Activated T-cell treated with anti-CD3 and anti-CD28 coated beads, Interleukin-2, amount 50 U/mL, for 1 hour (primary cell): ENCODE measurements at regions not wholly inside any gene's neighbourhood (a gene's known extent, or its start where the extent isn't known, plus 50 kb on each side); places are given as distances from the start of the nearest gene placed in this dataset.

ENCODE experiments used
- DNase-seq: peaks from one replicate; pipeline ENCODE4 v3.0.0-alpha.2; 2020

DNA sequence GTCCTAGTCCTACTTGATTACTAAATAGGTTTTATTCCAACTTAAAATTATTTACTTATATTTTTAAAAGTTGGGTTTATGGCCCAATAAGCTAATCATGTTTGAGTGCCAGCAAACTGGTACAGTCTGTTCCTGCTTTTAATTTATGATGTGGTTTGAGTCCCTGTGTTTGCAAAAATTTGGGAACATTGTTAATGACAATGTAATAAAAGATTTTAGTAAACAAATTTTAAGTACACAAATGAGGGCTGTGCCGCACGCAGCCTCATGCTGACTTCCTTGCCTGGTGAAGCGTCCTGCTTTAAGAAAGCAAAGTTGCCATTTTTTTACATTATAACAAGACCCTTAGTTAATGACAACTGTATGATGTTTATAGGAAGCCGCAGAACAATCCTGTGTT lies 96.8 kb upstream of the MAP1B start:
- no peak for DNase-seq

DNA sequence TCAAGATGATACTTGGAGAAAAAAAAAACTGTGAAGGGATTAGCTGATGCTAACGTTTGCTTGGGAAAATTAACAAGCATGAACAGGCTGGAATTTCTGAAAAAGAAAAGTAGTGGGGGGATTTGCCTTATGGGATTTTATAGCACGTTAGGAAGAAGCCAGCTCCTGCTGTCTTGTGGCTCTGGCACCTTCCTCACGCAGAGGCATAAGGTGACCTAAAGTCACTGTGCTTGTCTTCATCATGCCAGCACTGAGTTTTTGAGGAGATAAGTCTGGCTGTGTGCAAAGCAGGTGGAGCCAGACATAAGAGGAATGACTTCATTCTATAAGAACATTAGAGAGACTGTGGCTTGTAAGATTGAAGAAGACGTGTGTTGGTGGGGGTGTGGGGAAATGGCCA lies 94.4 kb upstream of the MAP1B start:
- DNase-seq, result no peak

DNA sequence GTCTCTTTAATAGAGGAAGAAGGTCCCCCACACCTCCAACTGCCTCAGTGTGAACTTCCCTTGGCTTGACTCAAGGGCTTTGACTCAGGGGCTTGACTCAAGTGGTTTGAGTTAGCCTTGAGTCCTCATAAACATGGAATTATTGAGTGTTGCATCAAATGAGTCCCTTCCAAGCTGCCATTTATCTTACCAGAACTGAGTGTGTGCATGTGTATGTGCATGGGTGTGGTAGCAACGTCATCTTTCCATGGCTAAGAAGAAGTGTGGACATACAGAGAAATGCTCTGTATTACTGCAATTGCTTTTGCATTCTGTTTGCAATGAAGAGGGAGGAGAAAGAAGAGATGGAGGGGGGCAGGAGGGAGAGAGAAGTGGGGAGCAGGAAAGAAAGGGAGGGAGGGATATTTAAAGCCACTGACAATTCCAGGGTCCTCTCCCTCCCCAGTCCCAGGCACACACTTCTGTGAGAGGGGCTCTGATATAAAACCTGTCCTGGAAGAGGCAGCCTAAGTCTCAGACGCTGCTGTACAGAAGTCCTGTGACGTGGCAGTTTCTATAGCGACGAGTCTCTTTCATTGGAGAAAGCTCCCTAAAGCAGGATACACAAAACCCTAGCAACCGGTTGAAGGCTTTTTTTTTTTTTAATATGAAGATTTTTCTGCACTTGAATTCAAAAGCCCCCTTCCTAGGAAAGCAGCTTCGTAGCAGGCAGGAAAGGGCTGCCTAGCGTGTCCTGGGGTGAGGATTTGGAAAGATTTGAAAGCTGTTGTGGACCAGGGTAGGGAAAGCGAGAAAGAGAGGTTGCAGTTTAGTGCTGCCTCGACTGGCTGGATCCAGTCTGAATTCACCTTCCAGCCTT lies 93.3 kb upstream of the MAP1B start:
- DNase-seq, result no peak

DNA sequence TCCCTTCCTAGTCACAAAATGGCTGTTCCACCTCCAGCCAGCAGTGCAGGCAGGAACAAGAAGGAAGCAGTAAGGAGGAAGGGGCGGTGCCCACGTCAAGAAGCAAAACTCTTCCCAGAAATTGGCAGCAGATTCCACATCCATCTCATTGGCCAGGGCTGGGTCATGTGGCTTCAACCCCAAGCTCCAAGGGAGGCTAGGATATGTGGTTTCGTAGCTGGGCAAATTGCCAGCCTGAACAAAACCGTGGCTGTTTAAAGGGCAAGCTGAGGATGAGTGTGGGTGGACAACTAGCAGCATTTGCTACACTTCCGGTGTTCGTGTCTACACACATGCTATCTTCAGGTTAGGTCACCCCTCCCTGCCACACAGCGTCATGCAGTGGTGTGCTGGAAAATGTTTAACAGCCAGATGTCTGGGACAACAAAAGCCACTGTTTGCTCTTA lies 92.1 kb upstream of the MAP1B start:
- DNase-seq, result no peak

DNA sequence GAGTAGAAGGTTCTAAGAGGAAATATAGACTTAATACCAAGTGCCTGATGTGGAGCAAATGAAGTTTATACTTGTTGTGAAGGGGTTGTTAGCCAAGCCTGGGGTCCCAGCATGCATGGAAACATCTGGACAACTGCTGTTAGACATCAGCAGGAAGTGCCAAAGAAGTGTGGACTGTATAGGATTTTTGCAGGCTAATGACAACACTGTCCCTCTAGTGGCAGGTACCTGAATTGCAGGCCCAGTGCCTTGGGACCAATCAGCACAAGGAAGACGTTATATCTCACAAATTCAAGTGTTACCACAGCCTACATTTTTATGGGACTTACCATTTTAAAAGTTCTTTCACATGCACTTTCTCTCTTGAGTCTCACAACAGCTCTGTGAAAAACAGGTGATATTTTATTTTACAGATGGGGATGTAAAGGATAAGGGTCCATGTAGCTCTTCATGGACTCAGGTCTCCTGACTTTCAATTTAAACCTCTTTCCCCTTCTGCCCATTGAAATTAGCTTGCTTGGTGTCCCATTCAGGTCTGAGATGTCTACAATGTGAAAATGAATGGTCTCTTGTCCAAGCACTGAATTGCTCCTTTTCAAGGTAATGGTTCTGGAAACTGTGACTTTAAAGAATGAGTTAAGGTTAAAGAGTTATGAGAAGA lies 89.0 kb upstream of the MAP1B start:
- peak; percentile 53 for DNase-seq

DNA sequence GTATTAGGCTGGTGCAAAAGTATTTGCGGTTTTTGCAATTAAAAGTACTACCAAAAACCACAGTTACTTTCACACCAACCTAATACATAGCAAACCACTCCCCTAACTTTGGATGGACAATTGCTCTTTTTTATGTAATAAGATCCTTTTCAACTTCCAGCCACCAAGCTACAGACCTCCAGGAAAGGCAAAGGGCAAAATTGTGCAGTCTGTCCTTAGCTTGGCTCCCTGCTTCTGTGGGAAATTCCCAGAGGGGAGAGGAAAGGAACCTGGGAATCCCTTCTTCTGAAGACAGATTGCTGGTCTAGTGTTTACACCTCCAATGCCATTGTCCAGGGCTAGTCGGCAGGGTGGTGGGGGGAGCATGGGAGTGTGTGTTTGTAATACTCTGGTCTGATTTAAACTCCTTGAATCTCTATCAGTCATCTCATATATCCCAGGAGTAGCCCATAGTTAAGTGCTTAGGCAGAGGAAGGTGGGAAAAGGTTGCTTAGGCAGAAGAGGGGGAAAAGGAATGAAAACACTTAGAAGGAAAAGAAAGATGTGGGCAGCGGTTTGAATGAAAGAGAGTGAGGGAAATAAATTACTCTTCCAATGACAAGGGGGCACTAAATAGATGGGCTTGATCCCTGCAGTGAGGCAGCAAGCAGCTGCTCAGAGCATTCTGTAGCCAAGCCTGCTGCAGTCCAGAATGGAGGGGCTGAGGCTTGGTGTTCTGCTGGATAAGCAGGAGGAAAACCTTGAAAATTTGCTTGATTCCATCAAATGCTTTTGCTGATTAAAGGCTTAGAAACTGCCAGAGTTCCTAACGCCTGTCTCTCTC lies 86.9 kb upstream of the MAP1B start:
- DNase-seq, result no peak

DNA sequence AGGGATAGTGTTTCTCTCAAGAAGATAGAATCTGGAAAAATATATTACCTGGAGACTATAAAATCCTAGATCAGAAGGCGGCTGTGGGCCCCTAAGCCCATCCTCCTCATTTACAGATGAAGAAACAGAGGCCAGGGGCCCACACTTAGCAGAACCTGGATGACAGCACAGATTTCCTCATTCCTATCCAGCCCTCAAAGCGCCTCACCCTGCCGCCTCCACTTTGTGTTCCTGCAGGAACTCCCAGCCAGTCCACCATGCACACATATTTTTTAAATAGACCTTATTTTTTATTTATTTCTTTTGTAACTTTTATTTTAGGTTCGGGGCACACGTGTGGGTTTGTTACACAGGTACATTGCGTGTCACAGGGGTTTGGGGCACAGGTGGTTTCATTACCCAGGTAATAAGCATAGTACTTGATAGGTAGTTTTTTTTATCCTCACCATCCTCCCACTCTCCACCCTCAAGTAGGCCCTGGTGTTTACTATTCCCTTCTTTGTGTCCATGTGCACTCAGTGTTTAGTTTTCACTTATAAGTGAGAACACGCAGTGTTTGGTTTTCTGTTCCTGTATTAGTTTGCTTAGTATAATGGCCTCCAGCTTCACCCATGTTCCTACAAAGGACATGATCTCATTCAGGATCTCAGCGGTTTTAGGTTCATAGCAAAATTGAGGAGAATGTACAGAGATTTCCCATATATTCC lies 85.5 kb upstream of the MAP1B start:
- no peak for DNase-seq

DNA sequence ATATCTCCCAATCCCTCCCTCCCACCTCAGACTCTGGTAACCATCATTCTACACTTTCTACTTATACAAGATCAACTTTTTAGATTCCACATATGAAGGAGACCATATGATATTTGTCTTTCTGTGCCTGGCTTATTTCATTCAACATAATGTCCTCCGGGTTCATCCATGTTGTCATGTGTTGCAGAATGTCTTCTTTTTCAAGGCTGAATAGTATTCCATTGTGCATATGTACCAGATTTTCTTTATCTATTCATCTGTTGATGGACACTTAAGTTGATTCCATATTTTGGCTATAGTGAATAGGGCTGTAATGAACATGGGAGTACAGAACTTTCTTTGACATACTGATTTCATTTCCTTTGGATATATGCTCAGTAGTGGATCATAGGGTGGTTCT lies 78.9 kb upstream of the MAP1B start:
- DNase-seq, result no peak

DNA sequence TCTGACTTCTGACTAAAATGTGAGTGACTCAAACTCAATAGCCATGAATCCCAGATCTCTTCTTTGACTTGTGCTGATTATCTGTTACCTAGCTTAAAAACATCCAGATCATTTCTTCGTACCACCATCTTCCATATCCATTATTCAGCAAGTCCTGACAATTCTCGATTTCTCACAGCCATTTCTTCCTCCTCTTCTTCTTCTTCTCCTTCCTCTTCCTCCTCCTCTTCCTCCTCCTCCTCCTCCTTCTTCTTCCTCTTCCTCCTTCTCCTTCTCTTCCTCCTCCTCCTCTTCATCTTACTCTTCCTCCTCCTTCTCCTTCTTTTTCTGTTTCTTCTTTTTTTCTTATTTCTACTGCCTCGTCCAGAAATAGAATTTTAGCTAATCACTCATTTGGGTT lies 77.0 kb upstream of the MAP1B start:
- DNase-seq, result no peak

DNA sequence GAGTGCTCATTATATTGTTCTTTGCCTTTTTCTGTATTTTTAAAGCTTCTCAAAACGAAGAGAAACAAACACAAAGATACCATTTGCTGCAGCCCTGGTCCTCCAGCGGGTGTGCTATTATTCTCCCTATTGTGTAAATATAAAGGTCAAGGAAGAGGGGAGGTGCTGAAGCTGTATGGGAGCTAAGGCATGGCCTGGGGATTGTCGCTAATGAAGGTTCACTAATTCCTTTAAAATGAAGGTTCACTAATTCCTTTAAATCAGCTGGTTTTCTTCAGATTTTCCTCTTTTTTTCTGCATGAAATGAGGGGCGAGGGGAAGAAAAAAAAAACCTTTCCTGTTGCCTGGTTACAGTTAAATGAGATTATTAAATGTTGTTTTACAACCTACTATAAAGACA lies 74.5 kb upstream of the MAP1B start:
- DNase-seq, result no peak

DNA sequence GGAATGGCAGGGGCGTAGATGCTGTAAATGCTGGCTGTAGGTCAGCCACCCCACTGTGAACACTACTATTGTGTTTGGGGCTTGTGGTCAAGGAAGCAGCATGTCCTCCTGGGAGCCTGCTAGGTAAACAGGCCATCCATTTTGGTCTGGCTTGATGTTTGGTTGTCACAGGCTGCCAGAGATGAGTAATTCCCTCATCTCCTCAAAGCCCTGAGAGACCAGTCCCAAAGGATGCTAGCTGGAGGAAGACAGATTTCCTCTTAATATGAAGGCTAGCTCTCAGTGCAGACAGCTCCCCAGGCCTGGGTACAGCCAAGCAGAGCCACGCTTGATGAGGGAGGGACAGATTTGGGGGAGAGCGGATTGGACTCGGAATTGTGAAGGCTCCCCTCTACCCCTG lies 72.5 kb upstream of the MAP1B start:
- no peak for DNase-seq

DNA sequence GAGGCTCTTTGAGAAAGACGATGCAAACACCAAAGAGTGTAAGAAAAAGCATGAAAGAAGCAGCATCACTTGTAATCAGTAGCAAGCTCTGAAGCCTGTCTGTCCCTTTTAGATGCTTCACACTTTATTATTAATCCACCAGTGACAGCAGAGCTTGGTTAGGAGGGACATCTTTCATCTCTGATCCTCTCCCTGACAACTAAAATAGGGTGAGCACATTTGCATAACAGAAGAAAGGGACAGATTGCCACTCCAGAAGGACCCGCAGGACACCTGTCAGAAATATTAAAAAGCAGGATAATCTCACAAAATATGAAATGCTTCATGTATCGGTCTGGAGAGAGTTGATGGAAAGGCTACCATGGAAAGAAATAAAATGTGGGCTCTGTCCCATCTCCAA lies 71.4 kb upstream of the MAP1B start:
- DNase-seq, result no peak

DNA sequence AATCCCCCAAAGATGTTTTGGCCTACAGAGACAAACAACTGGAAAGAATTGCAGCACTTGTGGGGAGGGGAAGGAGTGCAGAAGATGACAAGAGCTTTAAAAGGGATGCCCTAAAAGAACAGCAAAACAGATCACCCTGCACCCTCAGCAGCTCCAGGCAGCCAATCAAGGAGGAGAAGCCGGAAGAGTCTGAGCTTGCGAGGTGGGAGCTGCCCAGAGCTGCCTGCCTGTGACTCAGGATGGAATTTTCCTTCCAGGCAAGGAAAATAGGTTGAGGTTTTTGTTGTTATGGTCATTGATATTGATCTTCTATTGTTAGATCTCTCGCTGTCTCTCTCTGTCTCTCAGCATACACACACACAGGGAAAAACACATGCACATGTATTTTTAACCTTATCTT lies 70.3 kb upstream of the MAP1B start:
- no peak for DNase-seq

DNA sequence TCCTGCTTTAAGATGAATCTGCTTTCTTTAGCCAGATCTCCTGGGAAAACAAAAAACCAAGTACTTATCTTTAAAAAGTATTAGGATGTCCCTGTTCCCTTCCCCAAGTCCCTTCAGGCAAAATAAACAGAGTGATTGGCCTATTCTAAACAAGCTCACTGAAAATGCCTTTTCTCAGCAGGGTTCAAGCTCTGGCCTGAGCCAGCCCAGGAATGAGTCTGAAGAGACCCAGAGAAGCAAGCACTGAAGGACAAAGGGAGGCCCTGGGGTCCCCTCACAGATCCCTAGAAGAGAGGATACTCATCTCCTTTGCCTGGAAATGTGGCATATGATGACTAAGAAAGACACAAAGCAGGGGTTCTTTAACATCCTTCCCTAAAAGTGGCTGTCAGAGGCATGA lies 66.8 kb upstream of the MAP1B start:
- no peak for DNase-seq

DNA sequence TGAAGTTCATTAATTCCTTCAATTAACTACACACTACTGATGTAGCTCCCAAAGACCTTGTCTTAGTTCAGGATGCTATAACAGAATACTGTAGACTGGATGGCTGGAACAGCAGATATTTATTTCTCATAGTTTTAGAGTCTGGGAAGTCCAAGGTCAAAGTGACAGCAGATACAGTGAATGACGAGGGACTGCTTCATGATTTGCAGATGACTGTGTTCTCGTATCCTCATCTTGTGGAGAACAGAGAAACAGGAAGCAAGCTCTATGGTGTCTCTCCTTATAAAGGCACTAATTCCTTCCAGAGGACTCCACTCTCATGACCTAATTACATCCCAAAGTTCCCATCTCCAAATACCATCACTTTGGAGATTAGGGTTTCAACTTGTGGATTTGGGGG lies 65.6 kb upstream of the MAP1B start:
- no peak for DNase-seq

DNA sequence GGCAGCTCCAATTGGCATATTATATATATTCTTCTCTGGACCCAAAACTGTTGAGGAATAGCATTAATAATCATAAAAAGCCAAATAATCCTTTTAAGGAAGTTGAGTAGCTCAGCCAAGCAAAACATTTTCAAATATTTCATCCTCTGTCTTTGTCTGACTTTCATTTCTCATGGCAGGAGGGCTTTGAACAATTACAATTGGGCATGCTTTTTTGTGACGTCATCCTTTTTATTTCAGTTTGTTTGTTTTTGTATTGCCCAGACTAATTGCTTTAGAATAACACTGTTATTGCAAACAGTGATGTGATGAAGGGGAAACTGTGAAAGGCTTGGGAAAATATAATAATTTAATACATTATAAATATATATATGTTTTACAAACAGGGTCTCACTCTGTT lies 65.2 kb upstream of the MAP1B start:
- no peak for DNase-seq

DNA sequence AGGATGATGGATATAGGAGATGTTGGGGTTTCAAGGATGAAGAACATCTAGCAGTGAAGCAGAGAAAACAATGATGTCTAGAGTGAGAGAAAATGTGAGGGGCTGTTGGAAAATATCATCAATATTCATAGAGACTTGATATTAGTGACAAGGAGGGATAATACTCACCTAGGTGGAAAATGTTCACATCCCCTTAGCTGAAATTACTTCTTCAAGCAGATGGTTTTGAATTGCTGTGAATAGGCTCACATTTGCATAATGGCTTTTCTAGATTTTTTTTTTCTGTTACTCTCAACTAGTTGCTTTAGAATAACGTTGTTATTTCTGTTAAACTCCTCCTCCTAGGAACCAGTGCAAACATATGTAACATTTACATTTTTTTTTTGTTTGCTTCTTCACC lies 61.6 kb upstream of the MAP1B start:
- no peak for DNase-seq

DNA sequence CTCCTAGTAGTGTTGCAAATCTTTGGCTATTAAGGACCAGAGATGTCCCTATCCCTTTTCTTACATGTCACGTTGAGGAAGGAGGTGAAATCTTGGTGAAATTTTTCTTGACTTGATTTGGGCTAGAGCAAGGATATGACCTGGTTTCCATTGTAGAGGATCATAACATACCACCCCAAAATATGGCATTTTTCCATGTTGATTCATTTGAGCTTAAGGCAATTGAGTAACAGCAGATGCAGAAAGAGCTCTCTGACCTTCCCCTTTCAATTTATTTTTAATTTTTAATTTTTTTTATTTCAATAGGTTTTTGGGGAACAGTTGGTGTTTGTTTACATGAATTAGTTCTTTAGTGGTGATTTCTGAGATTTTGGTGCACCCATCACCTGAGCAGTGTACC lies 61.2 kb upstream of the MAP1B start:
- DNase-seq, result no peak

DNA sequence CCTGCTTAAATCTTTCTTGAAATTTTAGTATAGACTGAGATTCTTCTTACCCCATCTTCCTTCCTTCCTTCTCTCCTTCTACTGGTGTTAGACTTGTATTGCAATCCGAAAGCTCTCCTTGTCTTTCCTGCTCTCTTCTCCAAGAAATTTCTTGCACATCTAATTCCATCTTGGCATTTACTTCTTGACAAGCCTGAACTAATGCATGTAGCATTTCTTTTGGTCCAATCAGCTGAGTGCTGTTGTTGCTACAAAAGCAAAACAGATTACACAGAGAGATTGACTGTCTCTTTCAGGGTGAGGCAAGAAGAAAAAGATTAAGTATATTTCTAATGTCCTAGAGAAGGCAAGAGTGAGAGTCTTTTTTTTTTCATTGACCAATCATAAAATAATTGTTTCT lies 51.6 kb upstream of the MAP1B start:
- DNase-seq, result no peak
